PC-3 (cell line): ENCODE measurements at regions not wholly inside any gene's neighbourhood (a gene's known extent, or its start where the extent isn't known, plus 50 kb on each side); places are given as distances from the start of the nearest gene placed in this dataset.

Experiments used
- ATAC-seq: fragments of 200-7000 bp; cut with Tn5 transposase; 2 replicates; pipeline ENCODE4 v1.9.1; 2020; ENCODE audit warnings: mild to moderate bottlenecking, moderate library complexity
- BruUV-seq: library from RNA; stranded (reverse); fragments of 400-500 nt; replicated peaks from 2 replicates; lab custom pipeline; 2021; lab: Mats Ljungman, UMichigan
- CTCF ChIA-PET: fragments of 300-600 bp; sonication (Branson Sonifier 250); formaldehyde crosslinking; loops from one replicate; lab custom pipeline; 2022; ENCODE audit warnings: antibody characterized with exemption; lab: Charles Lee
- POLR2A ChIA-PET: fragments of 300-600 bp; sonication (Branson Sonifier 250); formaldehyde crosslinking; loops from one replicate; lab custom pipeline; 2022; ENCODE audit warnings: antibody characterized with exemption; ENCODE audit not compliant: unreplicated experiment; lab: Charles Lee
- DNase-seq: peaks from one replicate; pipeline ENCODE4 v3.0.0-alpha.2; 2015
- H2AFZ ChIP-seq: fragments of 300-600 bp; sonication (generic); 2 replicates; pipeline ENCODE4 v1.6.0; 2016; ENCODE audit warnings: antibody characterized with exemption, low read length
- H3F3A ChIP-seq: fragments of 300-600 bp; sonication (generic); one replicate; pipeline ENCODE4 v1.6.0; 2017; ENCODE audit warnings: antibody characterized with exemption, low read length, control low read depth, mild to moderate bottlenecking; ENCODE audit not compliant: unreplicated experiment
- H3K27ac ChIP-seq: fragments of 300-600 bp; sonication (generic); 2 replicates; pipeline ENCODE4 v1.5.1; 2016; ENCODE audit warnings: mild to moderate bottlenecking, low read length
- H3K27me3 ChIP-seq: fragments of 300-600 bp; sonication (generic); 2 replicates; pipeline ENCODE4 v1.6.1; 2016; ENCODE audit warnings: low read length, mixed read lengths
- H3K36me3 ChIP-seq: fragments of 300-600 bp; sonication (generic); 2 replicates; pipeline ENCODE4 v1.6.1; 2016; ENCODE audit warnings: low read depth, mixed run types, low read length, mixed read lengths
- H3K4me1 ChIP-seq: fragments of 300-600 bp; sonication (generic); 2 replicates; pipeline ENCODE4 v1.5.1; 2016; ENCODE audit warnings: low read length; ENCODE audit not compliant: insufficient read depth
- H3K4me2 ChIP-seq: fragments of 300-600 bp; sonication (generic); 2 replicates; pipeline ENCODE4 v1.6.0; 2016; ENCODE audit warnings: low read length
- H3K4me3 ChIP-seq: fragments of 300-600 bp; sonication (generic); 2 replicates; pipeline ENCODE4 v1.5.1; 2016; ENCODE audit warnings: mild to moderate bottlenecking, low read length, mixed read lengths
- H3K79me2 ChIP-seq: fragments of 300-600 bp; sonication (generic); 2 replicates; pipeline ENCODE4 v1.6.1; 2017; ENCODE audit warnings: low read length, mixed read lengths
- H3K9ac ChIP-seq: fragments of 300-600 bp; sonication (generic); 2 replicates; pipeline ENCODE4 v1.6.0; 2016; ENCODE audit warnings: mild to moderate bottlenecking, low read length
- H3K9me2 ChIP-seq: fragments of 300-600 bp; sonication (generic); replicated peaks from 2 replicates; pipeline ENCODE4 v1.6.1; 2016; ENCODE audit warnings: mixed run types, low read length, mixed read lengths
- H3K9me3 ChIP-seq: fragments of 300-600 bp; sonication (generic); 2 replicates; pipeline ENCODE4 v1.6.1; 2016; ENCODE audit warnings: low read length, mixed read lengths
- H4K20me1 ChIP-seq: fragments of 300-600 bp; sonication (generic); 2 replicates; pipeline ENCODE4 v1.6.1; 2016; ENCODE audit warnings: low read length, mixed read lengths
- CTCF ChIP-seq: fragments of 300-600 bp; sonication (generic); conservative IDR thresholded peaks from 2 replicates; pipeline ENCODE4 v1.5.1; 2017; ENCODE audit warnings: antibody characterized with exemption, low read depth, mild to moderate bottlenecking, low read length
- EZH2 ChIP-seq: fragments of 300-600 bp; sonication (generic); IDR thresholded peaks from one replicate; pipeline ENCODE4 v1.6.1; 2017; ENCODE audit warnings: antibody characterized with exemption, mild to moderate bottlenecking, low read length; ENCODE audit not compliant: unreplicated experiment
- EZH2phosphoT487 ChIP-seq: fragments of 300-600 bp; sonication (generic); IDR thresholded peaks from 2 replicates; pipeline ENCODE4 v1.6.1; 2018; ENCODE audit warnings: mild to moderate bottlenecking, antibody characterized with exemption, low read length, borderline replicate concordance
- intact Hi-C: fragments of 100-400 bp; cut with micrococcal nuclease; formaldehyde crosslinking; loops from 2 replicates; pipeline ENCODE4 v1.9.0; 2023

- no peaks in the 10 kb centered on the region for H3K79me2 ChIP-seq
- no TSS peak for BruUV-seq
- no peak overlapping the region for H3K4me3 ChIP-seq
- no peak overlapping the region for H2AFZ ChIP-seq
- ATAC-seq, result 0 out of 2 replicates have a peak, but pooled peaks have one; percentile 15
- peaks cover 49% of the 10 kb centered on the region for H3K27me3 ChIP-seq
- no peaks in the 10 kb centered on the region for H3K4me1 ChIP-seq
- no peaks in the 10 kb centered on the region for H4K20me1 ChIP-seq
- TF ChIP-seq EZH2phosphoT487, result no peak
- no peak for TF ChIP-seq EZH2
- no peak for TF ChIP-seq CTCF
- no peaks in the 10 kb centered on the region for H3K9me2 ChIP-seq
- no peaks in the 10 kb centered on the region for H3F3A ChIP-seq
- intact Hi-C loops, result no loop called here
- ChIA-PET CTCF (no interaction called here), POLR2A (no interaction called here)
- peaks cover 16% of the 10 kb centered on the region; the same call in 1 of the 2 replicates for H3K9me3 ChIP-seq
- H3K4me2 ChIP-seq, result no peak overlapping the region
- DNase-seq, result no peak
- H3K36me3 ChIP-seq, result no peaks in the 10 kb centered on the region
- no peak overlapping the region for H3K9ac ChIP-seq
- no peak overlapping the region for H3K27ac ChIP-seq
Measured at GRCh38 chr1:4062560-4062959, 162.5 kb upstream of the C1orf174 start.

- intact Hi-C loops, result no loop called here
- H2AFZ ChIP-seq, result no peak overlapping the region
- H3K36me3 ChIP-seq, result no peaks in the 10 kb centered on the region
- no peak for TF ChIP-seq EZH2phosphoT487
- ATAC-seq (no peak), DNase-seq (no peak)
- no peaks in the 10 kb centered on the region for H3K4me1 ChIP-seq
- H3F3A ChIP-seq, result no peaks in the 10 kb centered on the region
- BruUV-seq, result no TSS peak
- H3K79me2 ChIP-seq, result no peaks in the 10 kb centered on the region
- POLR2A ChIA-PET, result no interaction called here
- no peak overlapping the region for H3K4me2 ChIP-seq
- H3K9me3 ChIP-seq, result peaks cover 16% of the 10 kb centered on the region; the same call in 1 of the 2 replicates
- H3K27me3 ChIP-seq, result peaks cover 44% of the 10 kb centered on the region
- CTCF ChIA-PET, result no interaction called here
- H3K4me3 ChIP-seq, result no peak overlapping the region
- no peak overlapping the region for H3K9ac ChIP-seq
- no peaks in the 10 kb centered on the region for H3K9me2 ChIP-seq
- H3K27ac ChIP-seq, result no peak overlapping the region
- H4K20me1 ChIP-seq, result no peaks in the 10 kb centered on the region
Measured at GRCh38 chr1:4062992-4063391, 162.9 kb upstream of the C1orf174 start.

GRCh38 chr1:4063516-4063915 is 163.4 kb upstream of the C1orf174 start:
- H3K27ac ChIP-seq, result no peak overlapping the region
- no peaks in the 10 kb centered on the region for H3K4me1 ChIP-seq
- no peaks in the 10 kb centered on the region for H4K20me1 ChIP-seq
- no TSS peak for BruUV-seq
- no peaks in the 10 kb centered on the region for H3K36me3 ChIP-seq
- H3K9me2 ChIP-seq, result no peaks in the 10 kb centered on the region
- intact Hi-C loops, result no loop called here
- no peaks in the 10 kb centered on the region for H3K79me2 ChIP-seq
- H2AFZ ChIP-seq, result no peak overlapping the region
- POLR2A ChIA-PET, result no interaction called here
- no peaks in the 10 kb centered on the region for H3F3A ChIP-seq
- H3K4me2 ChIP-seq, result no peak overlapping the region
- ATAC-seq (no peak), DNase-seq (no peak)
- H3K9me3 ChIP-seq, result peaks cover 16% of the 10 kb centered on the region; the same call in 1 of the 2 replicates
- no peak overlapping the region for H3K4me3 ChIP-seq
- peaks cover 44% of the 10 kb centered on the region for H3K27me3 ChIP-seq
- TF ChIP-seq EZH2 (no peak), CTCF (no peak), EZH2phosphoT487 (no peak)
- CTCF ChIA-PET, result no interaction called here
- no peak overlapping the region for H3K9ac ChIP-seq
